GM19467 (cell line): ENCODE measurements at regions not wholly inside any gene's neighbourhood (a gene's known extent, or its start where the extent isn't known, plus 50 kb on each side); places are given as distances from the start of the nearest gene placed in this dataset.

ENCODE experiments used
- ATAC-seq: cut with Tn5 transposase; IDR thresholded peaks from one replicate; pipeline ENCODE4 v1.9.1; 2021; ENCODE audit warnings: mild to moderate bottlenecking, moderate library complexity; ENCODE audit not compliant: unreplicated experiment

DNA sequence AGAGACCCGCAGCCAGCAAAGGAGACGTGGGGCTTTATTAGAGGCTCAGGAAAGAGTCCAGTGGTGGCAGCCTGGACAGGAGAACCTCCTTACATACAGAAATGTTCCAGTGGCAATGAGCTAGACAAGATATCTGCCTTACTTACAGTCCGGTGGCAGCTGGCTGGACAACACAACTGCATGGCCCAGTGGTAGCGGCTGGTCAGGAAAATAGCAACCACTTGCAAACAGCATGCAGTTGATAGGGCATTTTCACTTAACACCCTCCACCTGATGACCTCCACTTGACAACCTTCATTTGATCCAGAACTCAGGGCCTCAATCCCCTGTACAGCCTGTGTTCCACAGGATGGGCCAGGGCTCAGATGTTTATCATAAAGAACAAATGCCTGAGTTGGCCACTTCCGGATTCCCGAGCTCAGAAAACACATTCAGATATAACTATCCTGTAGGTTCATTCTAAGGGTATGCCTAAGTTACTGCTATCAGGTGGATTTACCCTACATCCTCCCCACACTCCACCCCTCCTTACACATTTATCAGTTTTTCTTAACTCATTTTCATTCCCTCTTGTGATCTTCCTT lies 63.3 kb upstream of the ITPRID2 start:
- ATAC-seq = no peak

DNA sequence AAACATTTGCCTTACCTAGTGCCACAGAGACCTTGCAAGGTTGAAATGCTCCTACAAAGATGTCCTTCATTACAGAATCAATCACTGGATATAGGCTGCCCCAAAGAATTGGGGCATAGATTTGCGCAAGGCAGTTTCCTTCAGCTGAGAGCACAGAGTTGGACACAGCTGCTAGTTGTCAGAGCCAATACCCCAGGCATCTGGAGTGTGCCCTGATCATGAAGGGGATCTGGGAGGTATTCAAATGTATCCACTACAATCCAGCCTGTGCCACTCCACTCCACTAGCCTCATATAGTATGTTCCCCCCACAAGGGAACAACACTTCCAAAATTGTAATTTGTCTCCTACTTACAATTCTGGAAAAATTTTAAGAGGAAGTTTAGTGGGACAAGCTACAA lies 62.3 kb upstream of the ITPRID2 start:
- no peak for ATAC-seq

DNA sequence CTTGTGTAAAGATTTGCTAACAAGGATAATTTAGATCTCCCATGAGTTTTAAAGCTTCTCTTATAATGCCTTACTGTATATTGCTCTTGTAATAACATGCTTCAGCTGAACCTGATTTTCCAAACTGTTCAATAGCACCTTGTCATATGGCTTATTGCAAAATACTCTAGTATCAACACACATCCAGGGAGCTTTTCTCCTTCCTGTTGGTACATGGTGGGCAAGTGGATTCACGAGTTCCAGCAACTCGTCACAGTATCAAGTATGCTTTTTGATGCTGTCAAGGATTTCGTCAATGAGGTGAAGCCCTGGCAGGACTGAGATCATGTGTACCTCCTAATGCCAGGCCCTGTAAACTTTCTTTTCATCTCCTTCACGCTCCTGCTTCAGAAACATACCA lies 59.5 kb upstream of the ITPRID2 start:
- ATAC-seq = no peak

DNA sequence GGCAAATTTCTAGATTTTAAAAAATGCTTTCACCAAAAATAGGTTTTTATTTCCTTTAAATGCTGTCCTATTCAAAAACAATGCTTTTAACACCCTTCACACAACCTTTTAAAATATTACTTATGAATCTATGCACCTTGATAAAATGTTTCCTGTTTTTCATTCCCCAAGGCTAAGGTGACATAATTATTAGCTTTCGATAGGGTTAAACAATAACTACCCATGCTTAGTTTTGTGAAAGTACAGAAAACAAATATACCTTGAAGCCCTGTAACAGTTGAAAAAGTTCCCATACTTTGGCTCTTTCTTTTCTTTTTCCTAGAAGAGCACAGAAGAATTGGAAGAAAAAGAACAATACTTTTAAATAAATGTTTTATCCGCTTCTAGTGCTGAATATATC lies 54.9 kb upstream of the ITPRID2 start:
- ATAC-seq = peak; percentile 73

DNA sequence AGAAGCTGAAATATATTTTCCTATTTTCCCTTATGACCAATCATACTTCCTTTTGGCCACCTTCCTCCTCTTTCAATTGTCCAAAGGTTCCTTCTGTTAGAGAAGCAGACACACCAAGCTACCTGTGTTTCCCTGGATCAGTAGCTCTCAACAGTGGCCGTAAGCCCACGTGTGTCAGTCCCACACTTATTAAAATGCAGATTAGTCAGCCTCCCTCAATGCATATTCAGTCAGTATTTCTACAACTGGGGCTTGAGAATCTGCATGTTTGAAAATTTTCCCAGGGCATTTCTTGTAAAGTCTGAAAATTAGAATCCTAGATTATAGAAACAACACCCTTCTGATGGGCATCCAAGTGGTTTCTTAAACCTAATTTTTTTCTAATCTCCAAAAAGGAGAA lies 54.0 kb upstream of the ITPRID2 start:
- no peak for ATAC-seq

DNA sequence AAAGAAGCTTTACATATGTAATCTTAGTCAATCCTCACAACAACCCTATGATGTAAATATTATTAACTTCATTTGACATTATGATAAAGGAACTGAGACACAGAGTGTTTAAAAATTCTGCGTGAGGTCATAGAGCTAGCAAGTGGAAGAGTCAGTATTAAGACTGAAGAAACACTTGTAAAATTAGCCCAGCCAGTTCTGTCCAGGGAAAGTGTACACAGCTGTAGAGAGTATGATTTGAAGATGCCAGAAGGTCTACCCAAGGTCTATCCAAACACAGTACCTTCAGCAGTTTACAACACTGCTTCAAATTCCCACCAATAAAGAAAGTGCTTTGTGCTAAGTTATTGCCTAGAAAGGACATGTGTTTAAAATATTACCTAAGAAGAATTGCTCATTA lies 51.7 kb upstream of the ITPRID2 start:
- ATAC-seq = no peak

DNA sequence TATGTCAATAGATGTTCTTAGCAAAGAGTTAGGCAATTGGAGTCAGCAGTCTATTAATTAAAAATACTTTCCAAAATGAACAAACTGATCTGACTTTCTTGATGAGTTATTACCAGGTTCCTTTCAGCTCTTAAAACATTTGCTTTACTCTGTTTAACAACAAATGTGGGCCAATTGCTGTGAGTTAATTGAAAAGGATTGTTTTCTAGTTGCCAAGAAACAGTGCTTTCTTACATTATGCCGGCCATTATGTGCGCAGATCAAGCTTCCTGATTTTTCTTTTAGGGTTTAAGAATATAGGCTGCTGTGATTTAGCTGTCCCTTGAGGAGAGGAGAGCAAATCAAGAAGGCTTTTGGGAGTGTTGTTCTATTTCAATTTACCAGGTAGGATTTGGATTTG lies 50.5 kb upstream of the ITPRID2 start:
- no peak for ATAC-seq
